RWPE2 (cell line): ENCODE measurements at regions not wholly inside any gene's neighbourhood (a gene's known extent, or its start where the extent isn't known, plus 50 kb on each side); places are given as distances from the start of the nearest gene placed in this dataset.

Experiments
- ATAC-seq: fragments of 200-7000 bp; cut with Tn5 transposase; 3 replicates; pipeline ENCODE4 v1.9.1; 2021; ENCODE audit warnings: low read depth
- DNase-seq: peaks from one replicate; pipeline ENCODE4 v3.0.0-alpha.2; 2020; ENCODE audit warnings: low spot score
- H3K27ac ChIP-seq: fragments of 450-650 bp; 2 replicates; pipeline ENCODE4 v1.5.1; 2017; ENCODE audit warnings: mild to moderate bottlenecking; ENCODE audit not compliant: poor library complexity, severe bottlenecking
- H3K27me3 ChIP-seq: fragments of 250-450 bp; sonication (Bioruptor Pico); 2 replicates; pipeline ENCODE4 v1.5.1; 2021; ENCODE audit warnings: mild to moderate bottlenecking, moderate library complexity; ENCODE audit not compliant: insufficient read depth, poor library complexity, severe bottlenecking
- H3K36me3 ChIP-seq: fragments of 250-450 bp; sonication (Bioruptor Pico); 2 replicates; pipeline ENCODE4 v1.5.1; 2020; ENCODE audit warnings: low read depth, mild to moderate bottlenecking, moderate library complexity
- H3K4me1 ChIP-seq: fragments of 250-450 bp; sonication (Bioruptor Pico); 2 replicates; pipeline ENCODE4 v1.5.1; 2021; ENCODE audit warnings: mild to moderate bottlenecking, moderate library complexity; ENCODE audit not compliant: insufficient read depth, poor library complexity, severe bottlenecking
- H3K4me3 ChIP-seq: fragments of 250-450 bp; sonication (Bioruptor Pico); 2 replicates; pipeline ENCODE4 v1.5.1; 2021; ENCODE audit warnings: mild to moderate bottlenecking, moderate library complexity; ENCODE audit not compliant: severe bottlenecking
- H3K9me3 ChIP-seq: fragments of 250-450 bp; sonication (Bioruptor Pico); 2 replicates; pipeline ENCODE4 v1.5.1; 2021; ENCODE audit warnings: mild to moderate bottlenecking, moderate library complexity; ENCODE audit not compliant: severe bottlenecking
- CTCF ChIP-seq: fragments of 450-650 bp; IDR thresholded peaks from one replicate; pipeline ENCODE4 v1.5.1; 2017; ENCODE audit warnings: mild to moderate bottlenecking, moderate library complexity; ENCODE audit not compliant: poor library complexity, severe bottlenecking

GRCh38 chr4:126784966-126785580, 847.7 kb upstream of the INTU start:
- 0 out of 3 replicates have a peak, but pooled peaks have one; percentile 29 for ATAC-seq
- no peak overlapping the region for H3K4me3 ChIP-seq
- DNase-seq: no peak
- TF ChIP-seq CTCF: no peak
- no peaks in the 10 kb centered on the region for H3K4me1 ChIP-seq
- no peaks in the 10 kb centered on the region for H3K27me3 ChIP-seq
- H3K36me3 ChIP-seq: no peaks in the 10 kb centered on the region
- peak overlapping the region; percentile 23 for H3K27ac ChIP-seq
- no peaks in the 10 kb centered on the region for H3K9me3 ChIP-seq

DNA sequence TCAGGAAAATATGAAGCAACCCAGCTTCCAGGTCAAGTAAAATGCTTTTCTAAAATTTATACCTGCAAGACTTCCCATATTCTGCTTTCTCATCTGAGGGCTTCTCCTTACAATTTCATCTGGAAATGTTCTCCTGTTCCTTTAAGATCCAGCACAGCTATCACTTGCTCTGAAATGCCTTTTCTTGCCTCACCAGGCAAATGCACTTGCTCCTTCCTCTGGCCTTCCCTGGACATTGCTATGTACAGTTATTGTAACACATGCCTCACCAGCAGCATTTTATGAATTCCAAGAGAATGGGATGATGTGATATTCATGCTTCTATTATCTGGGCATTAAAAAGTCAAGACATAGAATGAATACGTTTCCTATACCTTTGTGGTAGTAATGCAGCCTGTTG, 842.1 kb upstream of the INTU start:
- no peak overlapping the region for H3K27ac ChIP-seq
- H3K36me3 ChIP-seq: no peaks in the 10 kb centered on the region
- no peak for ATAC-seq
- no peaks in the 10 kb centered on the region for H3K9me3 ChIP-seq
- DNase-seq: no peak
- peaks cover 10% of the 10 kb centered on the region for H3K4me1 ChIP-seq
- no peak overlapping the region for H3K4me3 ChIP-seq
- TF ChIP-seq CTCF: no peak
- no peaks in the 10 kb centered on the region for H3K27me3 ChIP-seq

DNA sequence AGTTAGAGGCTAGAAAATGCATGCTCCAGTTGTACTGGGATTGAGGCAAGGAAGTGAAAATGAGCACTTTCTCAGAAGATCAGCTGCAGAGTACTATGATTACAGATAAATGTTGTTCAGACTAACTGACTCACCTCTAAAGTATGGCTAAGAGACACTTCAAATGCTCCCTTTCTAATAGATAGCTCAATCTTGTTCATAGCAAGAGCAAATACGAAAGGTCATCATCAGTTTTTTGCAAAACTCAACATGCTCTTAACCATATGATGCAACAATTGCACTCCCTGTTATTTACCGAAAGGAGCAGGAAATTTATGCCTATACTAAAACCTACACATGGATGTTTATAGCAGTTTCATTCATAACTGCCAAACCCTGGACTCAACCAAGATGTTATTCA, 838.4 kb upstream of the INTU start:
- H3K27ac ChIP-seq: peak overlapping the region; percentile 42
- no peaks in the 10 kb centered on the region for H3K9me3 ChIP-seq
- H3K4me3 ChIP-seq: no peak overlapping the region
- TF ChIP-seq CTCF: no peak
- peaks cover 10% of the 10 kb centered on the region for H3K4me1 ChIP-seq
- ATAC-seq (peak; percentile 100), DNase-seq (no peak)
- no peaks in the 10 kb centered on the region for H3K36me3 ChIP-seq
- no peaks in the 10 kb centered on the region for H3K27me3 ChIP-seq

GRCh38 chr4:126798214-126798613, 834.5 kb upstream of the INTU start:
- no peak for TF ChIP-seq CTCF

DNA sequence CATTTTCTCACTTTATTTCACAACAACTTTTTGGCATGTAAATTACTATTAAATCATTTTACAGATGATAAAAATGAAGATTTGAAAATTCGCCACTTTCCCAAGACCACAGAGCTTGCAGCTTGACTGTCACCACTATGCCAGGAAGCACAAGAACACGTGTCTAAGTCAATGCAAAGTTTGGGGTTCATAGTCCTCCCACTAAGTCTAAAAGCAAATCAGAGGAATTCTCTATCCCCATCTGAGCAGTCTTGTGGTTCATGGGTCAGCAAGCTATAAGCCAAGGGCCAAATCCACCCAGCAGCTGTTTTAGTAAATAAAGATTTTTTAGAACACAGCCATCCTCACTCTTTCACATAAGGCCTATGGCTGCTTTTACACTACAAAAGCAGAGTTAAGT, 833.3 kb upstream of the INTU start:
- peaks cover 4% of the 10 kb centered on the region for H3K4me1 ChIP-seq
- H3K36me3 ChIP-seq: no peaks in the 10 kb centered on the region
- H3K27ac ChIP-seq: no peak overlapping the region
- H3K9me3 ChIP-seq: no peaks in the 10 kb centered on the region
- ATAC-seq (no peak), DNase-seq (no peak)
- H3K27me3 ChIP-seq: no peaks in the 10 kb centered on the region
- no peak for TF ChIP-seq CTCF
- H3K4me3 ChIP-seq: no peak overlapping the region

More at GRCh38 chr4:126798214-126798613, 834.5 kb upstream of the INTU start:
- Histone ChIP-seq H3K4me3 (no peak overlapping the region), H3K9me3 (no peaks in the 10 kb centered on the region), H3K4me1 (peaks cover 10% of the 10 kb centered on the region), H3K36me3 (no peaks in the 10 kb centered on the region), H3K27me3 (no peaks in the 10 kb centered on the region), H3K27ac (no peak overlapping the region)
- ATAC-seq (no peak), DNase-seq (no peak)
